ENCODE measurements at regions not wholly inside any gene's neighbourhood (a gene's known extent, or its start where the extent isn't known, plus 50 kb on each side); places are given as distances from the start of the nearest gene placed in this dataset.

DNA sequence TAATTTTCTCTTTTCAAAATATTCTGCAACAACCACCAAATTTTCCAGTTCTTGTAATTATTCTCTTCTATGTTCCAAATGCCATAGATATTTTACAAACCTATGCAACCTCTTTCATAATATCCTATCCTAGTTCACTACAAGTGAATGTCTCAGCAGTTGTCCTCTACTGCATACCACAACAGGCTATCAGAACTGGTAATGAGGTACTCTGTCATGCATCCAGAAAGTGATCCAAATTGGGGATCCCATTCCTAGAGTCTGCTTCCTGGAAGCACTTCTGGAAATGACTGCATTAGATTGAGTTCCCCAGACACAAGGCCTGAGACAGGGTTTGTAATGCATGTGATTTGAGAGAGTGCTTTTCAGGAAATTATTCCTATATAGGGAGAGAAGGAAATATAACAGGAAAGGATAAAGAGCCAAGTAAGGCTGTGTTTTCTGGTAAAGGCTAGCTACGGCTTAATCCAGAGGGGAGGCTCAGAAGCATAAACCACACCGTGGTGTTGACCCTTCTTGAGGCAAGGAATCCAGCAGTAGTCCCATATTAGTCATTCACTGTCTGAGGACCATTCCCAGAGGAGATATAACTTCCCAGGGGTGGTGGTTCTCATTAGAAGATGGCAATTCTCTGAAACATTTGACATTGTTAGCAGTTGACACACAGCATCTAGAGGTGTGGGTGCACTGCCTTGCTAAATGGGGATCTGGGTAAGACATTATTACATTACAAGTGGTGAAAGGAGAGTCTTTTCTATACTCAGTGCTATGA lies 80.3 kb upstream of the FST start:
- no peaks in the 10 kb centered on the region for H3K27me3 ChIP-seq (ENCODE audit: control insufficient read depth, extremely low read depth, insufficient read depth, low read length)
- H3K9me1 ChIP-seq (ENCODE audit: control insufficient read depth, extremely low read depth, insufficient read depth, low read length): no peaks in the 10 kb centered on the region
- H3K9ac ChIP-seq (ENCODE audit: control insufficient read depth, extremely low read depth, insufficient read depth, low read length): no peak overlapping the region
- no peaks in the 10 kb centered on the region for H3K79me2 ChIP-seq (ENCODE audit: control insufficient read depth, insufficient read depth, low read length)
- DNase-seq (ENCODE audit: low read depth, low spot score) (no peak), FAIRE-seq (no peak)
- peaks cover 8% of the 10 kb centered on the region for H3K4me1 ChIP-seq (ENCODE audit: control insufficient read depth, extremely low read depth, insufficient read depth, low read length)
- H4K20me1 ChIP-seq (ENCODE audit: control insufficient read depth, extremely low read depth, insufficient read depth, low read length): no peaks in the 10 kb centered on the region
- H2AFZ ChIP-seq (ENCODE audit: control insufficient read depth, low read length): no peak overlapping the region
- no peak overlapping the region for H3K27ac ChIP-seq (ENCODE audit: control insufficient read depth, insufficient read depth, low read length)
- no peaks in the 10 kb centered on the region for H3K36me3 ChIP-seq (ENCODE audit: control insufficient read depth in 2 of 2, extremely low read depth in 1 of 2, insufficient read depth in 2 of 2, low read length in 2 of 2)
- H3K4me3 ChIP-seq (ENCODE audit: control insufficient read depth in 2 of 3, extremely low read depth in 1 of 3, insufficient read depth in 2 of 3, low read depth in 1 of 3, low read length in 3 of 3): no peak overlapping the region
- no peak overlapping the region for H3K4me2 ChIP-seq (ENCODE audit: control insufficient read depth, extremely low read depth, insufficient read depth, low read depth, low read length)
- H3K9me3 ChIP-seq (ENCODE audit: control insufficient read depth, low read depth, low read length): no peaks in the 10 kb centered on the region
- dilution Hi-C loops (cut with MboI; ENCODE audit: extremely low pct_ligation_motif_present, low sequenced_read_pairs): no loop called here
- TF ChIP-seq, protein P1, sequence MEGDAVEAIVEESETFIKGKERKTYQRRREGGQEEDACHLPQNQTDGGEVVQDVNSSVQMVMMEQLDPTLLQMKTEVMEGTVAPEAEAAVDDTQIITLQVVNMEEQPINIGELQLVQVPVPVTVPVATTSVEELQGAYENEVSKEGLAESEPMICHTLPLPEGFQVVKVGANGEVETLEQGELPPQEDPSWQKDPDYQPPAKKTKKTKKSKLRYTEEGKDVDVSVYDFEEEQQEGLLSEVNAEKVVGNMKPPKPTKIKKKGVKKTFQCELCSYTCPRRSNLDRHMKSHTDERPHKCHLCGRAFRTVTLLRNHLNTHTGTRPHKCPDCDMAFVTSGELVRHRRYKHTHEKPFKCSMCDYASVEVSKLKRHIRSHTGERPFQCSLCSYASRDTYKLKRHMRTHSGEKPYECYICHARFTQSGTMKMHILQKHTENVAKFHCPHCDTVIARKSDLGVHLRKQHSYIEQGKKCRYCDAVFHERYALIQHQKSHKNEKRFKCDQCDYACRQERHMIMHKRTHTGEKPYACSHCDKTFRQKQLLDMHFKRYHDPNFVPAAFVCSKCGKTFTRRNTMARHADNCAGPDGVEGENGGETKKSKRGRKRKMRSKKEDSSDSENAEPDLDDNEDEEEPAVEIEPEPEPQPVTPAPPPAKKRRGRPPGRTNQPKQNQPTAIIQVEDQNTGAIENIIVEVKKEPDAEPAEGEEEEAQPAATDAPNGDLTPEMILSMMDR (optimal IDR thresholded peaks at IDR 0.05 in 1 of 3, IDR thresholded peaks at IDR 0.05 in 1 of 3, conservative IDR thresholded peaks at IDR 0.05 in 1 of 3; ENCODE audit: extremely low read depth in 1 of 3, insufficient read depth in 2 of 3, low read length in 3 of 3): no peak
- no peak for TF ChIP-seq EZH2 (IDR thresholded peaks at IDR 0.05; ENCODE audit: low read length)

DNA sequence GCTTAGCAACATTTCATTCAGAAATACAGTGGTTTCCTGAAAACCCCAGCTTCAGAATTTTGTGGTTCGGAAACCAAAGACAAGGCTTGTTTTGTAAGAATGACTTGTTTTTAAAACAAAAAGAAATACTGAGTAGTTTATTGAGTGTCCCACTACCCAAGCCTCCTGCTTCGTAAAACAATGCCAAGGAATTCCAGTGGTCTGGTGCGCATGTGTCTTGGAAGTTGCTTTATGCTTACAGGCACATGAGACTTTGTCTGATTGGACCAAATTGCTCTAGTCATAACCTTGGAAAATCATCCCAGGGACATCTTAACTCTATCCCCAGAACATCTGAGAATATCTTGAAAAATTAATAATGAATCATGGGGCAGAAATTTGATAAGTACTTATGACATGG lies 77.1 kb upstream of the FST start:
- Histone ChIP-seq H3K27me3 (ENCODE audit: control insufficient read depth, extremely low read depth, insufficient read depth, low read length) (no peaks in the 10 kb centered on the region), H3K9me3 (ENCODE audit: control insufficient read depth, low read depth, low read length) (no peaks in the 10 kb centered on the region), H3K27ac (ENCODE audit: control insufficient read depth, insufficient read depth, low read length) (no peak overlapping the region), H3K79me2 (ENCODE audit: control insufficient read depth, insufficient read depth, low read length) (no peaks in the 10 kb centered on the region), H3K9ac (ENCODE audit: control insufficient read depth, extremely low read depth, insufficient read depth, low read length) (no peak overlapping the region), H3K4me2 (ENCODE audit: control insufficient read depth, extremely low read depth, insufficient read depth, low read depth, low read length) (no peak overlapping the region), H3K9me1 (ENCODE audit: control insufficient read depth, extremely low read depth, insufficient read depth, low read length) (no peaks in the 10 kb centered on the region), H3K36me3 (ENCODE audit: control insufficient read depth in 2 of 2, extremely low read depth in 1 of 2, insufficient read depth in 2 of 2, low read length in 2 of 2) (no peaks in the 10 kb centered on the region), H3K4me3 (ENCODE audit: control insufficient read depth in 2 of 3, extremely low read depth in 1 of 3, insufficient read depth in 2 of 3, low read depth in 1 of 3, low read length in 3 of 3) (no peak overlapping the region), H2AFZ (ENCODE audit: control insufficient read depth, low read length) (no peak overlapping the region), H3K4me1 (ENCODE audit: control insufficient read depth, extremely low read depth, insufficient read depth, low read length) (peaks cover 15% of the 10 kb centered on the region), H4K20me1 (ENCODE audit: control insufficient read depth, extremely low read depth, insufficient read depth, low read length) (no peaks in the 10 kb centered on the region)
- dilution Hi-C loops (cut with MboI; ENCODE audit: extremely low pct_ligation_motif_present, low sequenced_read_pairs): no loop called here
- no peak for DNase-seq (ENCODE audit: low read depth, low spot score)
- TF ChIP-seq, protein P1 (optimal IDR thresholded peaks at IDR 0.05 in 1 of 3, IDR thresholded peaks at IDR 0.05 in 1 of 3, conservative IDR thresholded peaks at IDR 0.05 in 1 of 3; ENCODE audit: extremely low read depth in 1 of 3, insufficient read depth in 2 of 3, low read length in 3 of 3): no peak
- TF ChIP-seq EZH2 (IDR thresholded peaks at IDR 0.05; ENCODE audit: low read length): no peak
- FAIRE-seq: no peak

All from keratinocyte (primary cell).